OCI-LY3 (cell line): ENCODE measurements at regions not wholly inside any gene's neighbourhood (a gene's known extent, or its start where the extent isn't known, plus 50 kb on each side); places are given as distances from the start of the nearest gene placed in this dataset.

Source experiments
- H2AFZ ChIP-seq: fragments of 200-600, 300-600 bp; shearing (Covaris generic); 2 replicates; pipeline ENCODE4 v1.6.0; 2014; ENCODE audit warnings: antibody characterized with exemption, low read depth, low read length
- H3K27ac ChIP-seq: fragments of 200-600, 300-600 bp; sonication (generic); 2 replicates; pipeline ENCODE4 v1.5.1; 2014; ENCODE audit warnings: mild to moderate bottlenecking, low read length, moderate library complexity, mixed read lengths
- H3K27me3 ChIP-seq: fragments of 200-600, 300-600 bp; sonication (generic); 2 replicates; pipeline ENCODE4 v1.6.1; 2014; ENCODE audit warnings: low read depth, low read length, mixed read lengths
- H3K36me3 ChIP-seq: fragments of 200-600, 300-600 bp; sonication (generic); replicated peaks from 2 replicates; pipeline ENCODE3; 2014; ENCODE audit warnings: low read depth, low read length, mixed read lengths
- H3K4me1 ChIP-seq: fragments of 300-600, 200-600 bp; sonication (generic); 2 replicates; pipeline ENCODE4 v1.6.1; 2014; ENCODE audit warnings: low read length, mixed read lengths
- H3K4me2 ChIP-seq: fragments of 200-600, 300-600 bp; sonication (generic); 2 replicates; pipeline ENCODE4 v1.6.1; 2014; ENCODE audit warnings: low read length, mixed read lengths
- H3K4me3 ChIP-seq: fragments of 300-600, 200-600 bp; sonication (generic); 2 replicates; pipeline ENCODE4 v1.5.1; 2014; ENCODE audit warnings: antibody characterized with exemption, mild to moderate bottlenecking, low read length, moderate library complexity
- H3K79me2 ChIP-seq: fragments of 300-600, 200-600 bp; shearing (Covaris generic); 2 replicates; pipeline ENCODE4 v1.6.1; 2014; ENCODE audit warnings: mild to moderate bottlenecking, low read length, mixed read lengths
- H3K9ac ChIP-seq: fragments of 300-600, 200-600 bp; shearing (Covaris generic); 2 replicates; pipeline ENCODE4 v1.6.0; 2014; ENCODE audit warnings: mild to moderate bottlenecking, low read length, moderate library complexity
- H3K9me3 ChIP-seq: fragments of 200-600, 300-600 bp; shearing (Covaris generic); 2 replicates; pipeline ENCODE4 v1.6.1; 2014; ENCODE audit warnings: low read length, mixed read lengths; ENCODE audit not compliant: insufficient read depth
- H4K20me1 ChIP-seq: fragments of 200-600, 300-600 bp; sonication (generic); 2 replicates; pipeline ENCODE4 v1.6.1; 2016; ENCODE audit warnings: low read length, mixed read lengths; ENCODE audit not compliant: insufficient read depth
- EZH2phosphoT487 ChIP-seq: fragments of 200-600 bp; shearing (Covaris generic); IDR thresholded peaks from 2 replicates; pipeline ENCODE4 v1.6.1; 2018; ENCODE audit warnings: antibody characterized with exemption, mixed run types, low read depth
- TF ChIP-seq, protein P1 (sequence below): fragments of 200-600, 300-600 bp; sonication (generic); IDR thresholded peaks from 2 replicates; pipeline ENCODE4 v1.5.1; 2014; ENCODE audit warnings: antibody characterized with exemption, low read length, low read depth

- no peaks in the 10 kb centered on the region for H4K20me1 ChIP-seq
- H3K4me1 ChIP-seq: no peaks in the 10 kb centered on the region
- H2AFZ ChIP-seq: no peak overlapping the region
- no peaks in the 10 kb centered on the region for H3K36me3 ChIP-seq
- H3K4me3 ChIP-seq: no peak overlapping the region
- TF ChIP-seq, protein P1, sequence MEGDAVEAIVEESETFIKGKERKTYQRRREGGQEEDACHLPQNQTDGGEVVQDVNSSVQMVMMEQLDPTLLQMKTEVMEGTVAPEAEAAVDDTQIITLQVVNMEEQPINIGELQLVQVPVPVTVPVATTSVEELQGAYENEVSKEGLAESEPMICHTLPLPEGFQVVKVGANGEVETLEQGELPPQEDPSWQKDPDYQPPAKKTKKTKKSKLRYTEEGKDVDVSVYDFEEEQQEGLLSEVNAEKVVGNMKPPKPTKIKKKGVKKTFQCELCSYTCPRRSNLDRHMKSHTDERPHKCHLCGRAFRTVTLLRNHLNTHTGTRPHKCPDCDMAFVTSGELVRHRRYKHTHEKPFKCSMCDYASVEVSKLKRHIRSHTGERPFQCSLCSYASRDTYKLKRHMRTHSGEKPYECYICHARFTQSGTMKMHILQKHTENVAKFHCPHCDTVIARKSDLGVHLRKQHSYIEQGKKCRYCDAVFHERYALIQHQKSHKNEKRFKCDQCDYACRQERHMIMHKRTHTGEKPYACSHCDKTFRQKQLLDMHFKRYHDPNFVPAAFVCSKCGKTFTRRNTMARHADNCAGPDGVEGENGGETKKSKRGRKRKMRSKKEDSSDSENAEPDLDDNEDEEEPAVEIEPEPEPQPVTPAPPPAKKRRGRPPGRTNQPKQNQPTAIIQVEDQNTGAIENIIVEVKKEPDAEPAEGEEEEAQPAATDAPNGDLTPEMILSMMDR: no peak
- no peak for TF ChIP-seq EZH2phosphoT487
- H3K4me2 ChIP-seq: no peak overlapping the region
- H3K27me3 ChIP-seq: no peaks in the 10 kb centered on the region
- H3K27ac ChIP-seq: no peak overlapping the region
- H3K79me2 ChIP-seq: no peaks in the 10 kb centered on the region
- no peak overlapping the region for H3K9ac ChIP-seq
- no peaks in the 10 kb centered on the region for H3K9me3 ChIP-seq
Observed at GRCh38 chr3:102614021-102614569, 179.3 kb downstream of the ZPLD1 start.

GRCh38 chr3:102614585-102614984 is 179.8 kb downstream of the ZPLD1 start:
- no peak overlapping the region for H3K9ac ChIP-seq
- no peaks in the 10 kb centered on the region for H3K27me3 ChIP-seq
- no peaks in the 10 kb centered on the region for H4K20me1 ChIP-seq
- H3K79me2 ChIP-seq: no peaks in the 10 kb centered on the region
- H3K4me2 ChIP-seq: no peak overlapping the region
- no peaks in the 10 kb centered on the region for H3K36me3 ChIP-seq
- H3K4me1 ChIP-seq: no peaks in the 10 kb centered on the region
- TF ChIP-seq EZH2phosphoT487: no peak
- TF ChIP-seq, protein P1: no peak
- no peak overlapping the region for H3K27ac ChIP-seq
- H3K9me3 ChIP-seq: no peaks in the 10 kb centered on the region
- H3K4me3 ChIP-seq: no peak overlapping the region
- no peak overlapping the region for H2AFZ ChIP-seq

DNA sequence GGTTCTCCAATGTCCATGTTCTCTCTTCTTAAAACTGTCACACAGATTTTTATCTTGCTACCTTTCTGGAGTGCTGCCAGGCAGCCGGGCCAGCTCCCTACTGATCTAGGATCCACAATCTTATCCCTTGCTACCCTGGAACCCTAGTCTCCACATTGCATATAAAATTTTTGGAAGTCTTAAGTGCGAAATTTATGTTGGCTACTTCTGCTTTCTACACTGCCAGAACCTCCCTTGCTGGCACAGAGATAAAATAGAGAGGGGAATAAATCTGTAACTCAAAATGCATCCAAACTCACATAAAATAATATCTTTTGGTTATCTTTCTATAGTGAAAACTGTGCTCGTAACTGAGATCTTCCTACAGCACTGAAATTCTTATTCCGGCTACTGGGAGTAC is 182.6 kb downstream of the ZPLD1 start:
- Histone ChIP-seq H3K27me3 (no peaks in the 10 kb centered on the region), H3K36me3 (no peaks in the 10 kb centered on the region), H3K27ac (no peak overlapping the region), H3K4me1 (no peaks in the 10 kb centered on the region), H3K79me2 (no peaks in the 10 kb centered on the region), H3K4me3 (no peak overlapping the region), H3K9me3 (no peaks in the 10 kb centered on the region), H4K20me1 (no peaks in the 10 kb centered on the region), H3K4me2 (no peak overlapping the region), H3K9ac (no peak overlapping the region), H2AFZ (no peak overlapping the region)
- TF ChIP-seq, protein P1: no peak
- TF ChIP-seq EZH2phosphoT487: no peak

- no peak overlapping the region for H3K4me3 ChIP-seq
- H3K4me2 ChIP-seq: no peak overlapping the region
- H3K27ac ChIP-seq: no peak overlapping the region
- no peaks in the 10 kb centered on the region for H3K79me2 ChIP-seq
- no peak overlapping the region for H3K9ac ChIP-seq
- TF ChIP-seq, protein P1: no peak
- no peak for TF ChIP-seq EZH2phosphoT487
- H3K27me3 ChIP-seq: no peaks in the 10 kb centered on the region
- no peaks in the 10 kb centered on the region for H3K4me1 ChIP-seq
- H3K9me3 ChIP-seq: no peaks in the 10 kb centered on the region
- H4K20me1 ChIP-seq: no peaks in the 10 kb centered on the region
- H2AFZ ChIP-seq: no peak overlapping the region
- H3K36me3 ChIP-seq: no peaks in the 10 kb centered on the region
Observed at GRCh38 chr3:102619361-102619760, 184.5 kb downstream of the ZPLD1 start.
